Fibroblast of lung (primary cell): ENCODE measurements at regions not wholly inside any gene's neighbourhood (a gene's known extent, or its start where the extent isn't known, plus 50 kb on each side); places are given as distances from the start of the nearest gene placed in this dataset.

Experiments
- DNase-seq, 2 donors: peaks; one replicate each; pipeline versions ENCODE4 v3.0.0 to v3.0.0-alpha.2; 2010; ENCODE audit warnings: low read depth in 2 of 2
- H2AFZ ChIP-seq: 2 replicates; pipeline ENCODE4 v1.5.1; 2012; ENCODE audit warnings: low read length, control low read depth, inconsistent platforms
- H3K27ac ChIP-seq: 2 replicates; pipeline ENCODE4 v1.5.1; 2011; ENCODE audit warnings: low read length, control low read depth; ENCODE audit not compliant: insufficient read depth
- H3K27me3 ChIP-seq: 2 replicates; pipeline ENCODE4 v1.5.1; 2011; ENCODE audit warnings: mild to moderate bottlenecking, low read length; ENCODE audit not compliant: control insufficient read depth, insufficient read depth
- H3K36me3 ChIP-seq: 2 replicates; pipeline ENCODE4 v1.5.1; 2011; ENCODE audit warnings: low read length; ENCODE audit not compliant: control insufficient read depth, insufficient read depth
- H3K4me1 ChIP-seq: 2 replicates; pipeline ENCODE4 v1.5.1; 2011; ENCODE audit warnings: low read length; ENCODE audit not compliant: control insufficient read depth, insufficient read depth; ENCODE audit errors: extremely low read depth
- H3K4me2 ChIP-seq: 2 replicates; pipeline ENCODE4 v1.5.1; 2011; ENCODE audit warnings: low read length, control low read depth; ENCODE audit not compliant: insufficient read depth; ENCODE audit errors: extremely low read depth
- H3K4me3 ChIP-seq, 4 experiments: fragments of 200-600 bp in 1 of 4; sonication (generic) in 1 of 4; replicated peaks in 1 of 4; 2 replicates each; pipeline ENCODE4 v1.5.1; 2011 to 2016; ENCODE audit warnings: low read length in 4 of 4, low read depth in 3 of 4, mild to moderate bottlenecking in 3 of 4, control low read depth in 2 of 4, inconsistent platforms in 1 of 4, mixed read lengths in 1 of 4; ENCODE audit not compliant: insufficient read depth in 1 of 4; ENCODE audit errors: control extremely low read depth in 1 of 4
- H3K79me2 ChIP-seq: 2 replicates; pipeline ENCODE4 v1.5.1; 2012; ENCODE audit warnings: mild to moderate bottlenecking, low read length, inconsistent platforms; ENCODE audit not compliant: control insufficient read depth, insufficient read depth
- H3K9ac ChIP-seq: 2 replicates; pipeline ENCODE4 v1.5.1; 2011; ENCODE audit warnings: mild to moderate bottlenecking, low read length, control low read depth; ENCODE audit not compliant: insufficient read depth
- H3K9me3 ChIP-seq: 2 replicates; pipeline ENCODE4 v1.5.1; 2012; ENCODE audit warnings: low read depth, low read length; ENCODE audit not compliant: control insufficient read depth, insufficient read depth
- H4K20me1 ChIP-seq: 2 replicates; pipeline ENCODE4 v1.5.1; 2011; ENCODE audit warnings: low read length; ENCODE audit not compliant: control insufficient read depth, insufficient read depth; ENCODE audit errors: extremely low read depth
- CTCF ChIP-seq, 2 donors: IDR thresholded peaks in 1 of 2; conservative IDR thresholded peaks in 1 of 2; 1 replicate in 1 of 2; 2 replicates in 1 of 2; pipeline ENCODE4 v1.5.1; 2011 to 2012; ENCODE audit warnings: low read length in 2 of 2, control low read depth in 1 of 2, inconsistent platforms in 1 of 2, low read depth in 1 of 2, mild to moderate bottlenecking in 1 of 2
- EZH2 ChIP-seq: IDR thresholded peaks from 2 replicates; pipeline ENCODE4 v1.5.1; 2012; ENCODE audit warnings: low read length, control low read depth, mild to moderate bottlenecking; ENCODE audit errors: missing control alignments

GRCh38 chr3:117160176-117160575 lies 450.6 kb downstream of the TUSC7 start:
- Histone ChIP-seq H3K27ac (no peak overlapping the region), H4K20me1 (no peaks in the 10 kb centered on the region), H3K79me2 (no peaks in the 10 kb centered on the region), H3K9ac (no peak overlapping the region), H3K4me3 (no peak overlapping the region), H3K4me2 (no peak overlapping the region), H2AFZ (no peak overlapping the region), H3K36me3 (no peaks in the 10 kb centered on the region), H3K27me3 (no peaks in the 10 kb centered on the region), H3K4me1 (no peaks in the 10 kb centered on the region), H3K9me3 (no peaks in the 10 kb centered on the region)
- no peak for TF ChIP-seq EZH2
- TF ChIP-seq CTCF (conservative IDR thresholded peaks at IDR 0.05 in 1 of 2, IDR thresholded peaks at IDR 0.05 in 1 of 2; ENCODE audit: low read depth in 1 of 2, low read length in 2 of 2): no peak
- DNase-seq: no peak

GRCh38 chr3:117161816-117162215 lies 452.2 kb downstream of the TUSC7 start:
- Histone ChIP-seq H3K27ac (no peak overlapping the region), H3K79me2 (no peaks in the 10 kb centered on the region), H2AFZ (no peak overlapping the region), H3K27me3 (no peaks in the 10 kb centered on the region), H3K4me3 (no peak overlapping the region), H3K4me2 (no peak overlapping the region), H3K9me3 (no peaks in the 10 kb centered on the region), H3K4me1 (no peaks in the 10 kb centered on the region), H4K20me1 (no peaks in the 10 kb centered on the region), H3K9ac (no peak overlapping the region), H3K36me3 (no peaks in the 10 kb centered on the region)
- no peak for DNase-seq
- TF ChIP-seq CTCF (conservative IDR thresholded peaks at IDR 0.05 in 1 of 2, IDR thresholded peaks at IDR 0.05 in 1 of 2; ENCODE audit: low read depth in 1 of 2, low read length in 2 of 2) (no peak), EZH2 (no peak)

- Histone ChIP-seq H3K9me3 (no peaks in the 10 kb centered on the region), H3K79me2 (no peaks in the 10 kb centered on the region), H2AFZ (no peak overlapping the region), H3K36me3 (no peaks in the 10 kb centered on the region), H3K4me2 (no peak overlapping the region), H3K27me3 (no peaks in the 10 kb centered on the region), H3K4me3 (no peak overlapping the region), H3K27ac (no peak overlapping the region), H4K20me1 (no peaks in the 10 kb centered on the region), H3K9ac (no peak overlapping the region), H3K4me1 (no peaks in the 10 kb centered on the region)
- no peak for TF ChIP-seq EZH2
- TF ChIP-seq CTCF (conservative IDR thresholded peaks at IDR 0.05 in 1 of 2, IDR thresholded peaks at IDR 0.05 in 1 of 2; ENCODE audit: low read depth in 1 of 2, low read length in 2 of 2): no peak
- no peak for DNase-seq
These were observed 455.6 kb downstream of the TUSC7 start for GRCh38 chr3:117165176-117165575.
